SK-N-MC (cell line): ENCODE measurements at regions not wholly inside any gene's neighbourhood (a gene's known extent, or its start where the extent isn't known, plus 50 kb on each side); places are given as distances from the start of the nearest gene placed in this dataset.

Source experiments
- EZH2 ChIP-seq: fragments of 200-600 bp; sonication (generic); IDR thresholded peaks from one replicate; pipeline ENCODE4 v1.6.1; 2017; ENCODE audit warnings: antibody characterized with exemption
- POLR2AphosphoS5 ChIP-seq: IDR thresholded peaks from 2 replicates; pipeline ENCODE4 v1.6.1; 2012; ENCODE audit warnings: mild to moderate bottlenecking, low read depth, low read length, borderline replicate concordance

DNA sequence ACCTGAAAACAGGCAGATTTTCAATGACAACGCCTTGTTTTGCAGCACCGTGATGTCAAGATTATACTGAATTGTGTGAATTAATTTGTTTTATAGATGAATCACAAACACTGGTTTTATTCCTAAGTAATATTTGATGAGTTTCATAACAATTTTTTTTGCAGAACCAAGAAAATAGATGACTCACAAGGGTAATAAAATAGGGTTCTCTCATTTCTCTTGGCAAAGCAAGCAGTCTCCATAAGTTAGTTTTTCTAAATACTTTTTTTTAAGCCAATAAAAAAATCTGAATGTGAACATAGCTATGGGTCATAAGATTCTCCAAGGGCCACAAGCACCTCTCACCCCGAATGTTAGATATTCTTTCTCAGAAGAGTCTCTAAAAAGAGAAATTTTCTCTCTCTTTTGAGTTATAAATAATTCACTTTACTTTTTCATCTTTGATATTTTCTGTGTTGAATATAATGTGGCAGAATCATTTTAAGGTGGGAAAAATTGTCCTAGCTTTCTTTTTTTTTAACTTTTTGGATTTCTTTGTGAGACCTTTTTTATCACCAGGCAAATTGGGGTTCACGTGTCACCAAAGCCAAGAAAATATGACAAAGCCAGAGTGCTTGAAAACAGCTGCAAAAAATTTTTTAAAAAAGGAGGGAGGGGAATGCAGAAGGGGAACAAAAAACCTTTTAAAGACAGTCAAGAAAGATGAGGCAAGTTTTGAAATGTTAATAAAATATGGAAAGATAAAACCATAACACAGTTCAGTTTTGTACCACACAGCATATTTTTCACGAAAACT, 174.6 kb upstream of the DAPK1 start:
- TF ChIP-seq EZH2 (no peak), POLR2AphosphoS5 (no peak)
